ENCODE measurements at regions not wholly inside any gene's neighbourhood (a gene's known extent, or its start where the extent isn't known, plus 50 kb on each side); places are given as distances from the start of the nearest gene placed in this dataset.

DNA sequence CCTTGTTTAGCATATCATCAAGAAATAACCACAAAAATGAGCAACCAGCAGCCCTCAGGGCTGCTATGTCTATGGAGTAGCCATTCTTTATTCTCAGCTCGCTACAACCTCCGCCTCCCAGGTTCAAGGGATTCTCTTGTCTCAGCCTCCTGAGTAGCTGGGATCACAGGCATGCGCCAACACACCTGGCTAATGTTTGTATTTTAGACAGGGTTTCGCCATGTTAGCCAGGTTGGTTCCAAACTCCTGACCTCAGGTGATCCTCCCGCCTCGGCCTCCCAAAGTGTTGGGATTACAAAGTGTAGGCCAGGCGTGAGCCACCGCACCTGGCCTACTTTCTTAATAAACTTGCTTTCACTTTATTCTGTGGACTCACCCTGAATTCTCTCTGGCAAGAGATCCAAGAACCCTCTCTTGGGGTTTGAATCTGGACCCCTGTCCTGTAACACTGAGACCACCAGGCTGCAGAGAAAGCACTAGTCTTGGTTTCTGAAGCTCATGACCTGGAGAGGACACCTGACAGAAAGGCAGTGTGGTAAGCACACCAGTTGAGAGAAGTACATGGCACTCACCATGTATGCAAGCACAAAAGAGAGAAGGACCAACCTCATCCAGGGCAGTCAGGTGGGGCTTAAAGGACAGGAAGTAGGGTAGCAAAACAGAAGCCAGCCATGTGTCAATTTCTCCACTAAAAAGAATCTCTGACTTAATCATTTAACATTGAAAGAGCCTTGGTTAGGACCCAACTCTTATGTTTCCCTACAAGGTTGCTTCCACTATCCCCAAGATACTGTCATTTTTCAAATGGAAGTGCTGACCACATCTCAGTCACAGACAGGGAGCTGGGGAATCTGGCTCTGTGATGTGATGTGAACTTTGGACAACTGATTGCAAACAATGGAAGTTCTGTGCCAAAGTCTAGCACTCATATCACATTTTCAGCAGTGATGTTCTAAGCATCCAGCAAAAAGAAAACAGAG, 97.4 kb upstream of the DST start:
- Histone ChIP-seq H3K27me3 (replicated peaks; ENCODE audit: insufficient read depth) (no peaks in the 10 kb centered on the region), H3K27ac (no peak overlapping the region), H3K9me3 (no peaks in the 10 kb centered on the region), H3K36me3 (no peaks in the 10 kb centered on the region), H3K4me3 (no peak overlapping the region), H3K4me1 (ENCODE audit: control insufficient read depth in 1 of 2, low read depth in 2 of 2) (peaks cover 9 to 34% of the 10 kb centered on the region in 2 donors)
- TF ChIP-seq, protein P1, sequence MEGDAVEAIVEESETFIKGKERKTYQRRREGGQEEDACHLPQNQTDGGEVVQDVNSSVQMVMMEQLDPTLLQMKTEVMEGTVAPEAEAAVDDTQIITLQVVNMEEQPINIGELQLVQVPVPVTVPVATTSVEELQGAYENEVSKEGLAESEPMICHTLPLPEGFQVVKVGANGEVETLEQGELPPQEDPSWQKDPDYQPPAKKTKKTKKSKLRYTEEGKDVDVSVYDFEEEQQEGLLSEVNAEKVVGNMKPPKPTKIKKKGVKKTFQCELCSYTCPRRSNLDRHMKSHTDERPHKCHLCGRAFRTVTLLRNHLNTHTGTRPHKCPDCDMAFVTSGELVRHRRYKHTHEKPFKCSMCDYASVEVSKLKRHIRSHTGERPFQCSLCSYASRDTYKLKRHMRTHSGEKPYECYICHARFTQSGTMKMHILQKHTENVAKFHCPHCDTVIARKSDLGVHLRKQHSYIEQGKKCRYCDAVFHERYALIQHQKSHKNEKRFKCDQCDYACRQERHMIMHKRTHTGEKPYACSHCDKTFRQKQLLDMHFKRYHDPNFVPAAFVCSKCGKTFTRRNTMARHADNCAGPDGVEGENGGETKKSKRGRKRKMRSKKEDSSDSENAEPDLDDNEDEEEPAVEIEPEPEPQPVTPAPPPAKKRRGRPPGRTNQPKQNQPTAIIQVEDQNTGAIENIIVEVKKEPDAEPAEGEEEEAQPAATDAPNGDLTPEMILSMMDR (IDR thresholded peaks at IDR 0.05), result no peak
- ATAC-seq (ENCODE audit: insufficient number of reproducible peaks, low FRiP score, low read depth) (no peak), DNase-seq (ENCODE audit: low spot score) (no peak)

DNA sequence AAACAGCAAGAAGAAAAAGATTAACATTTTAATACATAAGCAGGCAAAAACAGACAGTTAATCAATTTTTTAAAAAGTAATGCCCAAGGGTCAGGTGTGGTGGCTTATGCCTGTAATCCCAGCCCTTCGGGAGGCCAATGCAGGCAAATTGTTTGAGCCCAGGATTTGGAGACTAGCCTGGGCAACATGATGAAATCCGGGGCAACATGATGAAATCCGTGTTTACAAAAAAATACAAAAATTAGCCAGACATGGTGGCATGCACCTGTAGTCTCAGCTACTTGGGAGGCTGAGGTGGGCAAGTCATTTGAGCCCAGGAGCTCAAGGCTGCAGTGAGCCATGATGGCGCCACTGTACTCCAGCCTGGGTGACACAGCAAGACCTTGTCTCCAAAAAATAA, 94.1 kb upstream of the DST start:
- no peaks in the 10 kb centered on the region for H3K27me3 ChIP-seq (replicated peaks; ENCODE audit: insufficient read depth)
- ATAC-seq (ENCODE audit: insufficient number of reproducible peaks, low FRiP score, low read depth) (no peak), DNase-seq (ENCODE audit: low spot score) (no peak)
- TF ChIP-seq, protein P1 (IDR thresholded peaks at IDR 0.05), result no peak
- H3K9me3 ChIP-seq, result no peaks in the 10 kb centered on the region
- no peaks in the 10 kb centered on the region for H3K36me3 ChIP-seq
- peaks cover 8 to 27% of the 10 kb centered on the region in 2 donors for H3K4me1 ChIP-seq (ENCODE audit: control insufficient read depth in 1 of 2, low read depth in 2 of 2)
- no peak overlapping the region for H3K4me3 ChIP-seq
- no peak overlapping the region for H3K27ac ChIP-seq

DNA sequence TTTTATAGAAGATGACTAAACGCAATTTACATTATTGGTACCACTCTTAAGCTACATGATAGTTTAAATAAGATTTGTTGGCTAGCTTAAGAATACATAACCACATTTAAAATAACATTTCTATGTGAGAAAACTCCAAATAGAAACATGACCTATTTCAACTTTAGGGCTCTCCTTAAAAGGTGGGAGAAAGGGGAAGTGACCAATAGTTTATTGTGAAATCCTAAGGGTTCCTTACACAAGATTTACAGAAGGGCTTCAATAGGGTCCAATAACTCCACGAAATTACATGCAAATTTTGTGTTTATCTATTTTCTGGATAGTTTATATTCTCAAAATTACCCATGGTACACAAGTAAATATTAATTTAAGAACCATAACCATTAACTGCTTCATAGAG, 91.6 kb upstream of the DST start:
- TF ChIP-seq, protein P1 (IDR thresholded peaks at IDR 0.05), result no peak
- ATAC-seq (ENCODE audit: insufficient number of reproducible peaks, low FRiP score, low read depth), result no peak
- no peak overlapping the region for H3K4me3 ChIP-seq
- H3K27ac ChIP-seq, result no peak overlapping the region
- H3K36me3 ChIP-seq, result no peaks in the 10 kb centered on the region
- H3K4me1 ChIP-seq (ENCODE audit: control insufficient read depth in 1 of 2, low read depth in 2 of 2), result peaks cover 15 to 31% of the 10 kb centered on the region in 2 donors
- no peaks in the 10 kb centered on the region for H3K9me3 ChIP-seq
- no peaks in the 10 kb centered on the region for H3K27me3 ChIP-seq (replicated peaks; ENCODE audit: insufficient read depth)
- DNase-seq (ENCODE audit: low spot score), result no peak

DNA sequence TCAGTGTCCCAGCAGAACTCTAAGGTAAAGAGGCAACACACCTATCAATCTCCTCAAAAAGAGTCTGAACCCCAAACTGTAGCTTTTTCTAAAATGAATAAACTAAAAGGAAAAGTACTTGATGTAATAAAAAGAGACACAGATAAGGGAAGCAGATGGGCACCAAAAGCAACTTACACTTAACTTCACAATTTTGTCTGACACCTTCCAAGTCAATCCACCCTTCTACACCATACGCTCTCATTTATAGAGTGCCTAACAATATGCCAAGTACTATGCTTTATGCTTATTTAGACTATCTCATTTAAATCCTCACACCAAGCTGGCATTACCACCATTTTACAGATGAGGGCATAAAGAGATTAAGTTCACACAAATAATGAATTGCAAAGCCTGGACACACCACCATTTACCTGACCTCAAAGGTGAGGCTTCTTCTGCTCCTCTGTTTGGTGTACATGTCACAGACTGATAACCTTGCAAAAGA, 90.6 kb upstream of the DST start:
- DNase-seq (ENCODE audit: low spot score) (no peak), ATAC-seq (ENCODE audit: insufficient number of reproducible peaks, low FRiP score, low read depth) (no peak)
- Histone ChIP-seq H3K4me1 (ENCODE audit: control insufficient read depth in 1 of 2, low read depth in 2 of 2) (peaks cover 15 to 31% of the 10 kb centered on the region in 2 donors), H3K27ac (no peak overlapping the region), H3K27me3 (replicated peaks; ENCODE audit: insufficient read depth) (no peaks in the 10 kb centered on the region), H3K9me3 (no peaks in the 10 kb centered on the region), H3K36me3 (no peaks in the 10 kb centered on the region), H3K4me3 (no peak overlapping the region)
- TF ChIP-seq, protein P1 (IDR thresholded peaks at IDR 0.05), result no peak

DNA sequence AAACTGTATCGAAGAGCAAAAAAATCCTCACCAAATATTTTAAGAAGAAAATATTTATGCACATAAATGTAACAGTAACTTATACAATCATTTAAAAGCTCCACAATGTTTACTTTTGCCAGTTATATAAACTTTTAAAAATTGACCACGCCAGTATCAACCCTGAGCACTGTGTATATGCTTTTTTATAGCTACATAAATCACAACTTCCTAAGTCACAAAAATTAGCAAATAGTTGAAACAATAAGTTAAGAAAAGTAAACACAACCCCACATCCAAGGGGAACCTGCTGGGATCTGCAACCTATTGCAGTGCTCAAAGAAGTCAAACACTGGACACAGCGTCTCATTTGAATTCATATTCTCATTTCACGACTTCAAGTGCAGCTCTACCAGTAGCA, 89.8 kb upstream of the DST start:
- TF ChIP-seq, protein P1 (IDR thresholded peaks at IDR 0.05), result no peak
- peaks cover 15 to 38% of the 10 kb centered on the region in 2 donors for H3K4me1 ChIP-seq (ENCODE audit: control insufficient read depth in 1 of 2, low read depth in 2 of 2)

More for the DNA sequence above, 89.8 kb upstream of the DST start:
- Histone ChIP-seq H3K27me3 (replicated peaks; ENCODE audit: insufficient read depth) (no peaks in the 10 kb centered on the region), H3K27ac (no peak overlapping the region), H3K4me3 (no peak overlapping the region), H3K9me3 (no peaks in the 10 kb centered on the region), H3K36me3 (no peaks in the 10 kb centered on the region)
- no peak for ATAC-seq (ENCODE audit: insufficient number of reproducible peaks, low FRiP score, low read depth)
- no peak for DNase-seq (ENCODE audit: low spot score)

Measured in thoracic aorta (tissue), 2 donors.